Astrocyte of the cerebellum (primary cell): ENCODE measurements at regions not wholly inside any gene's neighbourhood (a gene's known extent, or its start where the extent isn't known, plus 50 kb on each side); places are given as distances from the start of the nearest gene placed in this dataset.

ENCODE experiments used
- DNase-seq: peaks from one replicate; pipeline ENCODE4 v3.0.0-alpha.2; 2011; ENCODE audit warnings: low read depth
- H3K4me3 ChIP-seq: 2 replicates; pipeline ENCODE4 v1.5.1; 2011; ENCODE audit warnings: mild to moderate bottlenecking, low read depth, low read length, moderate library complexity
- in situ Hi-C: cut with HindIII; loops from 2 replicates; pipeline ENCODE4 v1.10.0; 2017; ENCODE audit warnings: low sequenced_read_pairs
- TF ChIP-seq, protein P1 (sequence below): IDR thresholded peaks from 2 replicates; pipeline ENCODE4 v1.5.1; 2012; ENCODE audit warnings: low read length, low read depth, moderate library complexity, mild to moderate bottlenecking; ENCODE audit errors: missing control alignments

DNA sequence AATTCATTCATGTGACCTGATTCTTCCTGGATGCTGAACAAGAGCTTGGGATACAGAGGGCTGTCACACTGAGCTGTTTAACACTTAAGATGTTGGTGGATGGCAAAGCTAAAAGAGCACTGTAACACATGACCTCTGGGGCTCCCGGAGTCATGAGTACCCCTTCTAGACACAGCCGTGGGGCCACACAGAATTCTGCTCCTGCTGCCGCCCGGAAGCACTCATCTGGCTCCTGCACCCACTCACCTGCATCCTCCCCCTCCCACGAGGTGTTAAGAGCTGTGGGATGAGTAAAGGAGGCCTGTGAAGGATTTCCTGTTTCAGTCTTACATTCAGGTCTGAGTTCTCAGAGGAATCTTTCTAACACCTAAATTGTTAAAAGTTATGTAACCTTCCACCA is 78.0 kb upstream of the SSTR1 start:
- no peak for DNase-seq
- in situ Hi-C loops, result no loop called here
- TF ChIP-seq, protein P1, sequence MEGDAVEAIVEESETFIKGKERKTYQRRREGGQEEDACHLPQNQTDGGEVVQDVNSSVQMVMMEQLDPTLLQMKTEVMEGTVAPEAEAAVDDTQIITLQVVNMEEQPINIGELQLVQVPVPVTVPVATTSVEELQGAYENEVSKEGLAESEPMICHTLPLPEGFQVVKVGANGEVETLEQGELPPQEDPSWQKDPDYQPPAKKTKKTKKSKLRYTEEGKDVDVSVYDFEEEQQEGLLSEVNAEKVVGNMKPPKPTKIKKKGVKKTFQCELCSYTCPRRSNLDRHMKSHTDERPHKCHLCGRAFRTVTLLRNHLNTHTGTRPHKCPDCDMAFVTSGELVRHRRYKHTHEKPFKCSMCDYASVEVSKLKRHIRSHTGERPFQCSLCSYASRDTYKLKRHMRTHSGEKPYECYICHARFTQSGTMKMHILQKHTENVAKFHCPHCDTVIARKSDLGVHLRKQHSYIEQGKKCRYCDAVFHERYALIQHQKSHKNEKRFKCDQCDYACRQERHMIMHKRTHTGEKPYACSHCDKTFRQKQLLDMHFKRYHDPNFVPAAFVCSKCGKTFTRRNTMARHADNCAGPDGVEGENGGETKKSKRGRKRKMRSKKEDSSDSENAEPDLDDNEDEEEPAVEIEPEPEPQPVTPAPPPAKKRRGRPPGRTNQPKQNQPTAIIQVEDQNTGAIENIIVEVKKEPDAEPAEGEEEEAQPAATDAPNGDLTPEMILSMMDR, result no peak

GRCh38 chr14:38134416-38135030 is 73.2 kb upstream of the SSTR1 start:
- in situ Hi-C loops, result no loop called here

More for the DNA sequence above, 78.0 kb upstream of the SSTR1 start:
- H3K4me3 ChIP-seq, result no peak overlapping the region

DNA sequence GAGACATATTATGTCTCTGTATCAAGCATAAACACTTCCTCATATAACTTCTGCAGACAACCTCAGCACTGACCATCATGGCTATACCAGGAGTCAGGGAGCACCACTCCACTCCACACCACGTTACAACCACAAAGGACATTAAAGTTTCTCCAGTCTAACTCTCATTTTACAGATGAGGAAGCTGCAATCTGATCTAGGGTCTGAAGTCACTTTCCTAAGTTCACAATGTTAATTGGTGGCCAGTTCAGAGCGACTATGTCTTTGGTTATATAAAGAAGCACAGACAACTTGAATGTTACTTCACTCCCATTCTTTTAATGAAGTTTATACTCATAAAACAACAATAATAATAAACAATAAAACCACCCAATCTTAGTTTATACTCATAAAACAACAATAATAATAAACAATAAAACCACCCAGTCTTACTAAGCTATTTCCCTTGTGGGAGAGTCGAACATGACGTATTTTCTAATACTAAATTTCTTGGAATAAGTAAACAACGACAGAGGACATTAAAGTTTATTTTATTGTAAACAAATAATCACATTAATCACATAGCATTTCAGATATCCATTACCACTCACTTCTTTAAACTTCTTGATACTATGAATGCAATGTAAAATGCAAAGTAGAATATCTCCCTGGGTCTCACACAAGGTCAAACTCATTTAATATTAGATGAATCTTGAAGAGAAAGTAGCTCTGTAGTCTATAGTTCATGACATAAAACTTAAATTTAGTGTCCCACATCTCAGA is 72.4 kb upstream of the SSTR1 start:
- TF ChIP-seq, protein P1, result no peak
- no peak overlapping the region for H3K4me3 ChIP-seq
- in situ Hi-C loops, result no loop called here
- no peak for DNase-seq

More at GRCh38 chr14:38134416-38135030, 73.2 kb upstream of the SSTR1 start:
- no peak overlapping the region for H3K4me3 ChIP-seq
- TF ChIP-seq, protein P1, result no peak
- no peak for DNase-seq

DNA sequence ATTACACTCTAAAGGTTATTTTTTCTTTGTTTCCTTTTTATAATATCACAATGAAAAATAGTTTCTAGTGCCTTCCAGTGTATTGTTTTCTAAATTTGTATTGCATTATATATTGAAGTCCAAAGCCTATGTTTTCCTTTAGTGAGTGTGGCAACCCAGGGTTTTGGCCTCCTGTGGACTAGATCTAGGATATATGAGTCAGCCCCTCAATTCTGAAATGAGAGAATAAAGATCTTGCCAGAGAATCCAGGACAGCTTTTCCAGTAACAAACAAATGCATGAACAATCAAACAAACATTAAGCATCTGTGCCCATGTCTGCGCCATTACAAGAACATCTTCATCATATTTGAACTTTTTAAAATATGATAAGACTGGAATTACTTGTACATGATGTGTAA is 70.7 kb upstream of the SSTR1 start:
- TF ChIP-seq, protein P1, result no peak
- in situ Hi-C loops, result no loop called here
- H3K4me3 ChIP-seq, result no peak overlapping the region
- DNase-seq, result peak; percentile 38

DNA sequence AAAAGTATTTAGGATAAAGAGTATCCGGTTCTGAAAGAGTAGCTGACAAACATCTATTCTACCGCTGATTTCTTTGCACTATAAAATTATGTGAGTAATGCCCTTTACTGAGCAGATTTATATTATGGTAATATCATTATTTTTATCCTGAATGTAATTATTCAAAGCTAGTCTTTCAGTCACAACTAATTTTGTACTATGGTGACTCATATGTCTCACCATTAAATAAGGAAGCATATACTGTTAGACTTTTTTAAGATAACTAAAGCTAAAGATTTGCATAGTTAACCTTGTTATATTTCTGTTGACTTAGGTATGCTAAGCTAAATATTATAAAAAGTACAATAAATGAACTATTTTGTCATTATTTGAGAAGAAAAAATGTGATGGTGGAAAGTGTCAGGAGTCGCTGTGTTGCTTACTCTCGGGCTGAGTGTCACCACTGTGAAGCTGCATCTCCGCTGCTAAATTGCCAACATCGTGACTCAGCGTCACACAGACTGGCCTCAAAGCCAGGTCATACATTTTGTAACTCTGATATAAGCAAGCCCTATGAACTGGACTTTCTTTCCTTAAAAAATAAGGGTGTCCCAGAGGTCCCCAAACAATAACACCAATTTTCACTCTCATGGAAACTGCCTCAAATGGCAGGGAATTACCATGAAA is 69.1 kb upstream of the SSTR1 start:
- TF ChIP-seq, protein P1, result no peak
- no peak overlapping the region for H3K4me3 ChIP-seq
- in situ Hi-C loops, result no loop called here
- no peak for DNase-seq

DNA sequence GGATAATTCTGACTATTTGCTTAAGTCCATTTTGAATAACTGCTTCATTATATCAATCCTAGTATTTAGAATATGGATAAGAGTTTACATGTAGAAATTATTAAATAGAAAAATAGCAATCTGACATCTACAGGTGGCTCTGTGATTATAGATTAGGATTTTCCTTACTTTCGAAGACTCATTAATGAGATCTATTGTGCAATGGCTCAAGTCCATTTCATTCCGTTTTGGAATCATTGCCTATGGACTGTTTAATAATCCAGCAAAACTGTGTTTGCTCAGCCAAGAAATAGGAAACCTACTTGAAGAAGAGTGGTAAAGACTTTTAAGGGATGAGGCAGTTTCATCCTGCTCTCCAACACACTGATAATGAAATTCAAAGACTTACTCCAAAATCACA is 67.8 kb upstream of the SSTR1 start:
- no peak overlapping the region for H3K4me3 ChIP-seq
- in situ Hi-C loops, result no loop called here
- TF ChIP-seq, protein P1, result no peak
- no peak for DNase-seq
